Rectal smooth muscle tissue (tissue), 1 donor: ENCODE measurements at regions not wholly inside any gene's neighbourhood (a gene's known extent, or its start where the extent isn't known, plus 50 kb on each side); places are given as distances from the start of the nearest gene placed in this dataset.
"Not testable (repeated sequence)": the region's sequence is repeated elsewhere in the genome, so short reads cannot be mapped to it uniquely, and the experiment has no call there.

ENCODE experiments used
- H3K27ac ChIP-seq: one replicate; pipeline ENCODE4 v1.7.0; 2013; ENCODE audit warnings: low read depth, low read length, inconsistent platforms
- H3K27me3 ChIP-seq: one replicate; pipeline ENCODE4 v1.7.0; 2013; ENCODE audit warnings: low read length; ENCODE audit not compliant: control insufficient read depth, insufficient read depth
- H3K36me3 ChIP-seq: one replicate; pipeline ENCODE4 v1.7.0; 2013; ENCODE audit warnings: low read length; ENCODE audit not compliant: control insufficient read depth, insufficient read depth
- H3K4me1 ChIP-seq: one replicate; pipeline ENCODE4 v1.7.0; 2013; ENCODE audit warnings: low read length; ENCODE audit not compliant: control insufficient read depth, insufficient read depth
- H3K4me3 ChIP-seq: one replicate; pipeline ENCODE4 v1.7.0; 2013; ENCODE audit warnings: low read length
- H3K9ac ChIP-seq: one replicate; pipeline ENCODE4 v1.7.0; 2013; ENCODE audit warnings: low read length

DNA sequence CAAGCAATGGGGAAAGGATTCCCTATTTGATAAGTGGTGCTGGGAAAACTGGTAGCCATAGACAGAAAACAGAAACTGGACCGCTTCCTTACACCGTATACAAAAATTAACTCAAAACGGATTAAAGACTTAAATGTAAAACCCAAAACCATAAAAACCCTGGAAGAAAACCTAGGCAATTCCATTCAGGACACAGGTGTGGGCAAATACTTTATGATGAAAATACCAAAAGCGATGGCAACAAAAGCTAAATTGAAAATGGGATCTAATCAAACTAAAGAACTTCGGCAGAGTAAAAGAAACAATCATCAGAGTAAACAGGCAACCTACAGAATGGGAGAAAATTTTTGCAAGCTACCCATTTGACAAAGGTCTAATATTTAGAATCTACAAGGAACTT, 91.1 kb downstream of the VPREB1 start:
- H3K9ac ChIP-seq, H3K27ac ChIP-seq, H3K36me3 ChIP-seq, H3K4me1 ChIP-seq, H3K4me3 ChIP-seq, H3K27me3 ChIP-seq: not testable (repeated sequence)

DNA sequence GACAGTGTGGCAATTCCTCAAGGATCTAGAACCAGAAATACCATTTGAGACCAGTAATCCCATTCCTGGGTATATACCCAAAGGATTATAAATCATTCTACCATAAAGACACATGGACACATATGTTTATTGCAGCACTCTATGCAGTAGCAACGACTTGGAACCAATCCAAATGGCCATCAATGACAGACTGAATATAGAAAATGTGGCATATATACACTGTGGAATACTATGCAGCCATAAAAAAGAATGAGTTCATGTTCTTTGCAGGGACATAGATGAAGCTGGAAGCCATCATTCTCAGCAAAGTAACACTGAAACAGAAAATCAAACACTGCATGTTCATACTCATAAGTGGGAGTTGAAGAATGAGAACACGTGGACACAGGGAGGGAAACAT, 91.7 kb downstream of the VPREB1 start:
- not testable (repeated sequence) for H3K9ac ChIP-seq, H3K36me3 ChIP-seq, H3K4me1 ChIP-seq, H3K27ac ChIP-seq, H3K27me3 ChIP-seq, H3K4me3 ChIP-seq

GRCh38 chr22:22338778-22339177, 94.2 kb downstream of the VPREB1 start:
- H3K4me3 ChIP-seq, H3K4me1 ChIP-seq, H3K36me3 ChIP-seq, H3K9ac ChIP-seq, H3K27me3 ChIP-seq, H3K27ac ChIP-seq: not testable (repeated sequence)

GRCh38 chr22:22341736-22342135, 97.2 kb downstream of the VPREB1 start:
- H3K4me3 ChIP-seq: no peak overlapping the region
- H3K27ac ChIP-seq: no peak overlapping the region
- H3K36me3 ChIP-seq: no peaks in the 10 kb centered on the region
- H3K4me1 ChIP-seq: no peaks in the 10 kb centered on the region
- H3K9ac ChIP-seq: no peak overlapping the region
- H3K27me3 ChIP-seq: peaks cover 3% of the 10 kb centered on the region

- no peak overlapping the region for H3K27ac ChIP-seq
- no peak overlapping the region for H3K4me3 ChIP-seq
- H3K36me3 ChIP-seq: no peaks in the 10 kb centered on the region
- H3K4me1 ChIP-seq: no peaks in the 10 kb centered on the region
- H3K9ac ChIP-seq: no peak overlapping the region
- H3K27me3 ChIP-seq: peaks cover 3% of the 10 kb centered on the region
These were observed 98.4 kb downstream of the VPREB1 start for GRCh38 chr22:22342697-22343580.

DNA sequence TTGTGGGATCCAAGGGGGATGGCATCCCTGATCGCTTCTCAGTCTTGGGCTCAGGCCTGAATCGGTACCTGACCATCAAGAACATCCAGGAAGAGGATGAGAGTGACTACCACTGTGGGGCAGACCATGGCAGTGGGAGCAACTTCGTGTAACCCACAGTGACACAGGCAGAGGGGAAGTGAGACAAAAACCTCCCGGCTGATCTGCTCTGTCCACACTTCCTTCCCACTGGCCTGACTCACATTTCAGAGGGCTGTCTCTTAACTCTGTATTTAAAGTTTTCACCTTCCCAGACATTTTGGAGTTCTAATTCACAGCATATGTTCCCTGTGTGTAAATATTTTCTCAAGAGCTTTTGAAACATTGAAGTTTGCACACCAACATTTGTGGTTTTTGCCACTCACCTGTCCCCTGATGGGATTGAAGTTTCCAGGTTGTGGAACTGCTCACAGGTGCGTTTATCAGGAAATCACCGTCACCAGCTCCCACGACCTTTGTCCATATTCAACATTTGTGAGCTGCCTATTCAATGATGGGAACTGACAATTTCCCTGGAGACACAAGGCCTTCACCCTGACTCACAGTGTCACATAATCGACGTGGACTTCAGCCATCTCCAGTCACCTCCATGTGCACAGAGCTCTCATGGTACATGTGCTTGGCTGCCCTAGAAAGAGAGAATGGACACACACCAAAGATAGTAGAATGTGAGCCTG, 99.2 kb downstream of the VPREB1 start:
- Histone ChIP-seq H3K4me3 (no peak overlapping the region), H3K9ac (no peak overlapping the region), H3K4me1 (no peaks in the 10 kb centered on the region), H3K27ac (no peak overlapping the region), H3K36me3 (no peaks in the 10 kb centered on the region), H3K27me3 (peaks cover 3% of the 10 kb centered on the region)

GRCh38 chr22:22344430-22344829, 99.8 kb downstream of the VPREB1 start:
- Histone ChIP-seq H3K9ac (no peak overlapping the region), H3K27ac (no peak overlapping the region), H3K4me3 (no peak overlapping the region), H3K27me3 (peaks cover 3% of the 10 kb centered on the region), H3K36me3 (no peaks in the 10 kb centered on the region), H3K4me1 (no peaks in the 10 kb centered on the region)

- peaks cover 3% of the 10 kb centered on the region for H3K27me3 ChIP-seq
- H3K36me3 ChIP-seq: no peaks in the 10 kb centered on the region
- no peak overlapping the region for H3K9ac ChIP-seq
- H3K27ac ChIP-seq: no peak overlapping the region
- H3K4me3 ChIP-seq: no peak overlapping the region
- H3K4me1 ChIP-seq: no peaks in the 10 kb centered on the region
These were observed 101.2 kb downstream of the VPREB1 start for GRCh38 chr22:22345781-22346180.

- Histone ChIP-seq H3K36me3 (no peaks in the 10 kb centered on the region), H3K4me1 (no peaks in the 10 kb centered on the region), H3K9ac (no peak overlapping the region)
These were observed 102.0 kb downstream of the VPREB1 start for GRCh38 chr22:22346401-22347107.

GRCh38 chr22:22348127-22348814, 103.7 kb downstream of the VPREB1 start:
- H3K27ac ChIP-seq: no peak overlapping the region
- no peak overlapping the region for H3K9ac ChIP-seq
- H3K4me3 ChIP-seq: no peak overlapping the region
- H3K27me3 ChIP-seq: peaks cover 3% of the 10 kb centered on the region
- H3K4me1 ChIP-seq: no peaks in the 10 kb centered on the region
- H3K36me3 ChIP-seq: no peaks in the 10 kb centered on the region

More at GRCh38 chr22:22346401-22347107, 102.0 kb downstream of the VPREB1 start:
- Histone ChIP-seq H3K27ac (no peak overlapping the region), H3K27me3 (peaks cover 3% of the 10 kb centered on the region), H3K4me3 (no peak overlapping the region)

DNA sequence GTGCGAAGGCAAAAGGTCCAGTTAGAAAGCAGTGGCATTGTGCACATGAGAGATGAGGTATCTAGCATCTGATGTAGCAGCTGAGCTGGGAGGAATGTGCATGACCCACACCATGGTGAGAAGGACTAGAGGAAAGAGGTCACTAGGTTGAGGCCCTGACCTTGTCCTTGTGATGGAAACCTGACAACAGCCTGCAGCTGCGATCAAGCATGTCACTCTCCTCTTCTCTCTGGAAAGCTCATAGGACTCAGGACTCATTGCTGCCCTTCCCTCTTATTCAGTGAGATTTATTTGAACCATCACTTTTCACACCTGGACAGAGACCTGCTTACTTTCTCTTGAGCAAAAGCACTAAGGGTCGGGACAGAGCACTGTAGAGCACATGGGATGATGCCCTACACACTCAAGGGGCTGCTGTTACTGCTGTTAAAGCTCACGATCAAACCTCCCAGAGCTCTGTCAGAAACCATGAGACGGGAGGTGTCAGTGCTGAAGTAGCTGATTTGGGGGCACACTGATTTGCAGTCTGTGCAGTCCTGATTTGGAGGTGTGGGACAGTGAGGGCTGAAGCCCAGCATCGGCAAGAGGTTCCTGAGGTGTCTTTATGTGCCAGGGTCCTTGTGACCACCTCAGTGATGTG, 104.3 kb downstream of the VPREB1 start:
- H3K36me3 ChIP-seq: no peaks in the 10 kb centered on the region
- no peak overlapping the region for H3K9ac ChIP-seq
- no peak overlapping the region for H3K4me3 ChIP-seq
- peaks cover 2% of the 10 kb centered on the region for H3K27me3 ChIP-seq
- no peaks in the 10 kb centered on the region for H3K4me1 ChIP-seq
- H3K27ac ChIP-seq: no peak overlapping the region

GRCh38 chr22:22349455-22349836, 104.9 kb downstream of the VPREB1 start:
- Histone ChIP-seq H3K4me3 (no peak overlapping the region), H3K27ac (no peak overlapping the region), H3K27me3 (no peaks in the 10 kb centered on the region), H3K9ac (no peak overlapping the region), H3K36me3 (no peaks in the 10 kb centered on the region), H3K4me1 (no peaks in the 10 kb centered on the region)
